ENCODE measurements at regions not wholly inside any gene's neighbourhood (a gene's known extent, or its start where the extent isn't known, plus 50 kb on each side); places are given as distances from the start of the nearest gene placed in this dataset.

DNA sequence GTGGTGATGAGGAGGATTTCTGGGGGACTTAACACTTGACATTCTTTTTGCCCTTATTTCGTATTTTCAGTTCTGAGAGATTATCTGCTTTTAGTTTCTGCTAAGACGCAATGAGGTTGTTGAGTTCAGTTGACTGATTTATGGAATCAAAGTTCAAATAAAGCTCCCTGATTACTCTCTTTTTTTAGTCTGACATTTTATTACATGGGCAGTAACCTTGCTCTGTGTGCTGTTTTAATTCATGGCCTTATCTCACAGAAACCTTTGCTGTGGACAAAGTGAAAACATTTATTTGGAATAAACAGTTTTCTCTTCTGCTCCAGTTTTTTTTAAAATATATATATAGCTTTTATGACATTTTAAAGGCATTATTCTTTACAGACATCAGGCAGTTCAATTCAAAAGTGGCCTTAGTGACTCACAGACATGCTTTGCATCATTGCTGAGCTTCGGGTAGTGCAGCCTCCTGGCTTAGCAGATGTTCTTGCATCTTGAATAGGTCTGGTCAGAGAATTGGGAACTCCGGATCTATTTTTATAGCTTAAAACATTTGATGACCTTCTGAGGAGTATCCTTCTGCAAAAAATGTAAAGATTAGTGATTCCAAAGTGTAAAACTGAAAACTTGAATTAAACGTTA lies 162.9 kb downstream of the FAM170A start:
- DNase-seq, result no peak

DNA sequence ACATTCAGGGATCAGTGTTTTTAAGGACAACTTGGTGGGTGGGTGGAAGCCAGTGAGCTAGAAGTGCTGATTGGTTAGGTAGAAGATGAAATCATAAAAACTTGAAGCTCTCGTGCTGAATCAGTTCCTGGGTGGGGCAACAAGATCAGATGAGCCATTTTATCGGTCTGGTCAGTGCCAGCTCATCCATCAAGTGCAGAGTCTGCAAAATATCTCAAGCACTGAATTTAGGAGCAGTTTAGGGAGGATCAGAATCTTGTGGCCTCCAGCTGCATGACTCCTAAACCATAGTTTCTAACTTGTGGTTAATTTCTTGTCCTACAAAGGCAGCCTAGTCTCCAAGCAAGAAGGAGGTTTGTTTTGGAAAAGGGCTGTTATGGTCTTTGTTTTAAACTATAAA lies 166.4 kb downstream of the FAM170A start:
- peak; percentile 3 for DNase-seq

GRCh38 chr5:119801570-119801969 lies 172.2 kb downstream of the FAM170A start:
- DNase-seq, result no peak

- DNase-seq, result no peak
Measured at GRCh38 chr5:119808024-119808423, 178.7 kb downstream of the FAM170A start.

DNA sequence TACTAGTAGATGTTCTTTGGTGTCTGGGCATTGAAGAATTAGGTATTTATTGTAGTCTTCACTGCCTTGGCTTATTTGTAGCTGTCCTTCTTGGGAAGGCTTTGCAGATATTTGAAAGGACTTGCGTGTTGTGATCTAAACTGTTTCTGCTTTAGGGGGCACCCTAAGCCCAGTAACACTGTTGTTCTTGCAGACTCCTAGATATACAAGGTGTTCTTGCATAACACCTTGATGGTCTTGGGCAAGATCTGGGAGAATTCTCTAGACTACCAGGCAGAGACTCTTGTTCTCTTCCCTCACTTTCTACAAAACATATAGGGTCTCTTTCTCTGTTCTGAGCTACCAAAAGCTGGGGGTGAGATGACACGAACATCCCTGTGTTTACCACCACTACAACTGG lies 179.1 kb downstream of the FAM170A start:
- DNase-seq, result no peak

DNA sequence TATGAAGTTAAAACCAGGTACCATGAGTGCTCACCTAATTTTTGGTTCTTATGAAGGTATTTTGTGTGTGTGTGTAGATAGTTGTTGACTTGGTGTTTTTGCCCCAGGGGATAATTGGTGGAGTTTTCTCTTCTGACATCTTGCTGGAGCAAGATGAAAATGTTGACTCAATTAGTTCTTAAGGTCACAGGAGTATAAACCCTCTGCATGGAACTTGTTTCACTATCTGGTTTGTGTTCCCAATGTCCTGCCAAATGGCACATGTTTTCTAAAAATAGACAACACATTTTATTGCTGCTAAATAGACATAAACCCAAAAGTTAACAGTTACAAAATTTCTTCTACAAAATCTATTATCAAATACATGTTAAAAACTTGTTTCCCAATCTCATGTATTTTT lies 180.9 kb downstream of the FAM170A start:
- no peak for DNase-seq

DNA sequence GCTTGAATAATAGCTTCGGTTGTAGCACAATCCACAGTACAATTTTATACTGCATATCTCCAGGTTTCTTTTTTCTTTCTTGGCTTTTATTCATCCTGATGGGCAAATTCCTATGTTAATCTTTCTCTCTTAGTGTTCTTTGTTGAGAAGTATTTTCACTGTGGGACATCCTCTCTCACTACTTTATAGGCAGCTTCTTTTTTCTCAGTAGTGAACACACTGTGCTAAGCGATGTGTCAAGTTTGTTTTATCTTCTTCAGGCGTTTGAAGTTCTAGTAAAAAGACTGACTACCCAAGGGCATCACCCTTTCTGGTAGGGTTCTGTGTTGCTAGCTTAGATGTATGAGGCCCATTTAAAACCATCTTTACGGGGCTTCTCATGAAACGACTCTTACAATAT lies 182.1 kb downstream of the FAM170A start:
- no peak for DNase-seq

- no peak for DNase-seq
Measured at GRCh38 chr5:119814655-119815054, 185.3 kb downstream of the FAM170A start.

DNA sequence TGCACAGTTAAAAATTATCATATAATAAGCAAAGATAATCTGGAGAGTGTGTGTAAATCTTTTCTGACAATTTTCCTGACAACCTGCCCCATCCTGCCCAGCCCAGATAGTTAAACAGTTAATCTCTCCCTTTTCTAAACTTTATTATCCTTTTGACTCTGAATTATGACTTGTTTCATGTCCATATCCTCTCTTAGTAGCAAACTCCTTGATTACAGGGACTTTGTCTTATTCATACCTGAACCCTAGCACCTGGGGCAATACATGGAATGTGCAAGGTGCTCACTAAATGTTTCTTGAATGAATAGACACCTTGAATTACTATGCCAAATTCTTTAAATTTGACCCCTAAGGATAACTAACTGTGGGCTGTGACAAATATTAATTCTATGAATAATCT lies 186.7 kb downstream of the FAM170A start:
- no peak for DNase-seq

- no peak for DNase-seq
Measured at GRCh38 chr5:119820016-119820415, 190.7 kb downstream of the FAM170A start.

DNA sequence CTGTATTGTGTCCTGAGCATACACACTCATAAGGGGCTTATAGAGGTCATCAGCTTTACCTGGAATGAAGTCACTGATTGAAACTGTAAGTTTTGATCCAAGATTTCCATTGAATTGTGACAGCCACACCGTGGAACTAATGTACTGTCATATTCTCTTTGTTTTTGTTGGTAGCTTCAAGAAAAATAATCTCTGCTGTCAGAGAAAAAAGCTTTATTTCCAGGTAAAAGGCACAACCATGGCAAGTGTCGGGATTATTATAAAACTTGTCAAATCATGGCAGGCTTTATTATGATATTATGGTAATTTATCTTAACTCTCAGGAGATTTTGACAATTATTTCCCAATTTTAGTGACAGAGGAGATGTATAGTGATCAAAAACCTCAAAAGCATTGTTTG lies 191.2 kb downstream of the FAM170A start:
- DNase-seq, result no peak

DNA sequence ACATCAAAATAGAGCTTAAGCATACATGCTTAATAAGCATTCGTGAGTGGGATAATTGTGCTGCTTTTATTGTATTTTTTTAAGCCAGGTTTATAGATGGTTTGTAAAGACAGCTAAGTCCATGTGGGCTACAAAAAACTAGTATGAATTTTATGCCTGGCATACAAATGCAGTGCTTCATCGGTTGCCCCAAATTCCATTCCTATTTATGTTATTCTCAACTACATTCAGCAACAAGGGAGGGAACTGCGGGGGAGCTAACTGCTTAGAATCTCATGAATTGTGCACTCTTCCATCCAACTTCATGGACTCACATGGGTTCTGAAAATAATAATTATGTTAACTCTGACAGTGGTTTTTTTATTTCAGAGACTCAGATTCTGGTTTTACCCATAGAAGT lies 199.2 kb downstream of the FAM170A start:
- DNase-seq, result no peak

DNA sequence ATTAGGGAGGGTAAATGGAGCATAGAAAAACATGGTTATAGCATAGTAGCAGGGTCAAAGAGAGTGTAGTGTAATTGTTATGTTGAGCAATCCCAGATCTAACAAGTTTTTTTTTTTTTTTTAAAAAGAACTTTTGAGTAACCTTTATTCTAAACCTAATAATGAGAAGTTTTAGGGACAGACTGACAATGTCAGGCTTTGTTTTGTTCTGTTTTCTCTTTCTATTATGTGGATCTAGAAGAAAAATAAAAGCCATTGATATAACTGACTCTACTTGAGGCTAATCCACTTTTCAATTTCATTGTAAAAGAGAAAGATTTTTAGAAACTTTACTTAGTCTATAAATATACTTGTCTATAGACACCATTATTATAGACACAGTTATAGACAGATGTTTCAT lies 200.0 kb downstream of the FAM170A start:
- DNase-seq, result no peak

- DNase-seq, result no peak
Measured at GRCh38 chr5:119833176-119833575, 203.8 kb downstream of the FAM170A start.

GRCh38 chr5:119840175-119840574 lies 210.8 kb downstream of the FAM170A start:
- no peak for DNase-seq

- DNase-seq, result no peak
Measured at GRCh38 chr5:119852140-119852539, 222.8 kb downstream of the FAM170A start.

GRCh38 chr5:119860463-119860862 lies 231.1 kb downstream of the FAM170A start:
- no peak for DNase-seq

DNA sequence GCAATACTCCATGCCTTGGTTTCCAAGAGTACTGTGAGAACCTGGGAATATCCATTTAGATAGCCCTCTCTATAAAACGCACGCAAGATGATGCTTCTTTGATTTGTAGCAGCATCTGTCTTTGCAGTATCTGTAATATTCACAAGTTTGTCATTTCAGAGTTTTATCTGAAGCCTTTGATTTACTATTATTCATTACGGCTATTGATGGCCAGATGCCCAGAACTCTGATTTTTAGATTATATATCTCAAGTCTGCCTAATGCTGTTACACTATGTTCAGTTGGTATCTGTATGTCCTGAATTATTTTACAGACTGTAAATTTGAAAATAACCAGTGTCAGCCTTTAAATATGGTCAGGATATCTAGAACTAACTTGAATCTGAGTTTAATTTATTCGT lies 233.3 kb downstream of the FAM170A start:
- no peak for DNase-seq

DNA sequence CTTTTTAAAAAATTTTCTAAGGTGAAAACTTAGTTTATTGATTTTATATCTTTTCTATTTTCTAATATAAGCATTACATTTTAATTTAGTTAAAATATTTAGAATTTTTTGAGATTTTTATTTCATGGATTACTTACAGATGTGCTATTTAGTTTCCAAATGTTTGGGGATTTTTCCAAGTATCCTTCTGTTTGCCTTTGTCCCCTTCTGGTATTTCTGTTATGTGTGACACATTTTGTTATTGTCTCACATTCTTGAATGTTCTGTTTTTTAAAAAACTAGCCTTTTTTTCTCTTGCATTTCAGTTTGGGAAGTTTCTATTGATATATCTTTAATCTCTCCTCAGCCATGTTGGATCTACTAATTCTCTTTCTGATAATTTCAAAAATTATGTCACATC lies 234.9 kb downstream of the FAM170A start:
- no peak for DNase-seq

DNA sequence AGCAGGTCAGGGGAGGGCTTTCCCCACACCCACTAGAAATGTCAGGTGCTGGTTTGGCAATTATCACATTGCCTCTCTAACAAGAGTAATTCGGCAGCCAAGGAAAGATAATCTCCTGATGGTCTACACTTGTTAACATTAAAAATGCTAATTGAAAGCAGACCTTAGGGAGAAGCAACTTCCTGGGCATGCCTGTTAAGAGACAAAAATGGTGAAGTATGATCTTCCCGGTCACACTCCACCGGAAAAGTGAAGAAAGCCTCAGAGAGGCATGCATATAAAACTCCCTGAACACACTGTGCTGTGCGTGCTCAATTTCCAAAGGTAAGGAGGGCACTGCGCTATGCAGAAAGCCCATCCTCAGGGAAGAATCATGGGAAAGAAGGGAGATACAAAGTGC lies 244.3 kb downstream of the FAM170A start:
- no peak for DNase-seq

GRCh38 chr5:119876522-119876921 lies 247.2 kb downstream of the FAM170A start:
- no peak for DNase-seq

DNA sequence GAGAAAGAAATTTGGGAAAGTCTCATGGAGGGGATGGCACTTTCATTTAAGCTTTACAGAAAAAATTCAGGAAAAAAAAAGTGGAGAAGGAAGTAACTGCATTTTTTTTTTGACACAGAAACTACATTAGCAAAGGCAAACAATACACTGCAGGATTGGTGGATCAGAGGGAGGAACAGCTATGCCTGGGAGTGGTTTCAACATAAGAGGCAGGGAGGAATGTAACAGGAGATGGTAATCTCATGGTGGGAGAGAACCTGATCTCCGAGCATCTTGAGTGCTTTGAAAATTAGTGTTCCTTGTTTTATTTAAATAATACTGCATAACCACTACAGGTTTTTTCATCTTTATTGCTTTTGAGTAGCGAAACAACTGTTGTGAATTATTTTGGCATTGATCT lies 249.4 kb downstream of the FAM170A start:
- DNase-seq, result no peak

GRCh38 chr5:119879446-119879845 lies 250.1 kb downstream of the FAM170A start:
- DNase-seq, result no peak

- peak; percentile 9 for DNase-seq
Measured at GRCh38 chr5:119895066-119895465, 265.7 kb downstream of the FAM170A start.

GRCh38 chr5:119896826-119897536 lies 267.6 kb downstream of the FAM170A start:
- DNase-seq, result no peak
